ENCODE measurements at regions not wholly inside any gene's neighbourhood (a gene's known extent, or its start where the extent isn't known, plus 50 kb on each side); places are given as distances from the start of the nearest gene placed in this dataset.

- no peak overlapping the region for H3K4me3 ChIP-seq (ENCODE audit: low read depth, low read length)
- no peak for TF ChIP-seq CTCF (conservative IDR thresholded peaks at IDR 0.05; ENCODE audit: low read depth, low read length)
- DNase-seq (ENCODE audit: low read depth): no peak
Measured at GRCh38 chr9:17962747-17963146, 383.9 kb downstream of the SH3GL2 start.

GRCh38 chr9:17963498-17963897, 384.6 kb downstream of the SH3GL2 start:
- no peak for DNase-seq (ENCODE audit: low read depth)
- H3K4me3 ChIP-seq (ENCODE audit: low read depth, low read length): no peak overlapping the region
- TF ChIP-seq CTCF (conservative IDR thresholded peaks at IDR 0.05; ENCODE audit: low read depth, low read length): no peak

- no peak for TF ChIP-seq CTCF (conservative IDR thresholded peaks at IDR 0.05; ENCODE audit: low read depth, low read length)
- H3K4me3 ChIP-seq (ENCODE audit: low read depth, low read length): no peak overlapping the region
- no peak for DNase-seq (ENCODE audit: low read depth)
Measured at GRCh38 chr9:17967731-17968130, 388.9 kb downstream of the SH3GL2 start.

- TF ChIP-seq CTCF (conservative IDR thresholded peaks at IDR 0.05; ENCODE audit: low read depth, low read length): no peak
Measured at GRCh38 chr9:17969232-17969631, 390.4 kb downstream of the SH3GL2 start.

GRCh38 chr9:17970277-17970676, 391.4 kb downstream of the SH3GL2 start:
- H3K4me3 ChIP-seq (ENCODE audit: low read depth, low read length): no peak overlapping the region
- no peak for TF ChIP-seq CTCF (conservative IDR thresholded peaks at IDR 0.05; ENCODE audit: low read depth, low read length)
- no peak for DNase-seq (ENCODE audit: low read depth)

More at GRCh38 chr9:17969232-17969631, 390.4 kb downstream of the SH3GL2 start:
- no peak overlapping the region for H3K4me3 ChIP-seq (ENCODE audit: low read depth, low read length)
- no peak for DNase-seq (ENCODE audit: low read depth)

GRCh38 chr9:17978773-17979172, 399.9 kb downstream of the SH3GL2 start:
- H3K4me3 ChIP-seq (ENCODE audit: low read depth, low read length): no peak overlapping the region
- no peak for TF ChIP-seq CTCF (conservative IDR thresholded peaks at IDR 0.05; ENCODE audit: low read depth, low read length)
- no peak for DNase-seq (ENCODE audit: low read depth)

- H3K4me3 ChIP-seq (ENCODE audit: low read depth, low read length): no peak overlapping the region
- no peak for TF ChIP-seq CTCF (conservative IDR thresholded peaks at IDR 0.05; ENCODE audit: low read depth, low read length)
- no peak for DNase-seq (ENCODE audit: low read depth)
Measured at GRCh38 chr9:17986595-17986994, 407.7 kb downstream of the SH3GL2 start.

Data from epithelial cell of proximal tubule (primary cell).